ES-I3 (cell line): ENCODE measurements at regions not wholly inside any gene's neighbourhood (a gene's known extent, or its start where the extent isn't known, plus 50 kb on each side); places are given as distances from the start of the nearest gene placed in this dataset.

ENCODE experiments used
- H3K36me3 ChIP-seq: 2 replicates; pipeline ENCODE4 v1.6.1; 2013; ENCODE audit warnings: mild to moderate bottlenecking, low read length, control low read depth, moderate library complexity; ENCODE audit not compliant: insufficient read depth
- H3K4me1 ChIP-seq: 2 replicates; pipeline ENCODE4 v1.6.1; 2013; ENCODE audit warnings: mild to moderate bottlenecking, control low read depth, low read length; ENCODE audit not compliant: insufficient read depth
- H3K9ac ChIP-seq: 2 replicates; pipeline ENCODE4 v1.6.1; 2013; ENCODE audit warnings: low read depth, mild to moderate bottlenecking, low read length, moderate library complexity
- H3K9me3 ChIP-seq: 2 replicates; pipeline ENCODE4 v1.6.1; 2013; ENCODE audit warnings: mild to moderate bottlenecking, low read length, moderate library complexity; ENCODE audit not compliant: control insufficient read depth, insufficient read depth

DNA sequence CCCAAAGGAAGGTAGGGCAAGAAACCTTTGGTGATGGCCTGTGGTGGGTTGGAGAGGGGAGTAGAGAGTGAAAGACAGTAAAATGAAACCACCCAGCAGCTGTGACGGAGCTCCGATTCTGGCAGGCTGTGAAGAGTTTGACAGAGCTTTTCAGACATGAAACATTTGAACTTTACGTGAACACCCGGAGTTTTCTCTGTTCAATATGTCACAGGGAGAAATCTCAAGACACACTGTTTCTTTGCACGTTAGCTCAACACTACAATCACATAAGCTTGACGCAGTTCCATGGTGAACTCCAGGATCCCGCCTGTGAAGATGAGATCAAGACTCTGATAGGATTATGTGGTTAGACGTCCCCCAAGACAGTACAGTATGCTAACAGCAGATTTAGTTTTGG, 79.6 kb upstream of the CDH11 start:
- no peak overlapping the region for H3K9ac ChIP-seq
- no peaks in the 10 kb centered on the region for H3K4me1 ChIP-seq
- no peaks in the 10 kb centered on the region for H3K36me3 ChIP-seq
- H3K9me3 ChIP-seq: no peaks in the 10 kb centered on the region

DNA sequence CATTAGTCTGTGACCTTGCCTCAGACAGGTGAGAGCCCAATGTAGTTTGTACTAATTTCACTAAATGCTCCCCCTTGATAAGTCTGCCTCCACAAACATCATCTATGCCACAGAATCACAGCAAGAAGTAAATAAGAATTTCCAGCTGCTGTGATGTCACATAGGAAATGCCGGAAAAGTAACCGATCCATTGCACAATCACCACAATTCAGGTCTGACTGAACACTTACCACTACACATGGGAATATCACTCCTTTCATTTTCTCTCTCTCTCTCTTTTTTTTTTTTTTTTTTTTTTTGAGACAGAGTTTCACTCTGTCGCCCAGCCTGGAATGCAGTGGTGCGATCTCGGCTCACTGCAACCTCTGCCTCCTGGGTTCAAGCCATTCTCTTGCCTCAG, 79.0 kb upstream of the CDH11 start:
- no peaks in the 10 kb centered on the region for H3K9me3 ChIP-seq

DNA sequence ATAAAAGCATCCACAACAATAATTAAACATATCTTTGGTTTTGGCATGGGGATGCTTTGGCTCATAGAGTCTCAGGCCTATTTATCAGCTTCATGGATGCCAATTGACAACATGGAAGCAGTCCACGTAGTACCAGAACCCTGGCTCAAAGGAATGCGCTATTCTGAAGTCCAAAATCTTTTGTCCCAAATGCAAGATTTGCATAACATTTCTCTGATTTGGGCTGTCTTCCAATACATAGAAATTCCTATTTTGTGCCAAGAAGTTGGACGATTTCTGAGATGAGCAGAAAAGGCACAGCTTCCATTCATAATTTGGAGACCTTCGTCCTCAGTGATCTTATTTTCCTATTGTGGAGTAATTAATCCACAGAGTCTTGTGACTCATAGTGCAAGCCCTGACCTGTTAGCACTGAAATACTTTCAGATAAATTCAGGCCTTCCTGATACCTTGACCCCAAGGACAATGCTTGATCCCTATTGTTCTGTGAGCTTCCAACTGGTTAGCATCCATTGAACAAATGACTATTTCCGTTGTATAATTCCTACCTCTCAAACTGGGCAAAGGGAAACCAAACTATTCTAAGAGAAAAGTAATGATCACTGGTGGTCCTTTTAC, 78.4 kb upstream of the CDH11 start:
- Histone ChIP-seq H3K9ac (no peak overlapping the region), H3K9me3 (no peaks in the 10 kb centered on the region), H3K36me3 (no peaks in the 10 kb centered on the region), H3K4me1 (no peaks in the 10 kb centered on the region)

More for the DNA sequence above, 79.0 kb upstream of the CDH11 start:
- no peak overlapping the region for H3K9ac ChIP-seq
- H3K4me1 ChIP-seq: no peaks in the 10 kb centered on the region
- H3K36me3 ChIP-seq: no peaks in the 10 kb centered on the region

DNA sequence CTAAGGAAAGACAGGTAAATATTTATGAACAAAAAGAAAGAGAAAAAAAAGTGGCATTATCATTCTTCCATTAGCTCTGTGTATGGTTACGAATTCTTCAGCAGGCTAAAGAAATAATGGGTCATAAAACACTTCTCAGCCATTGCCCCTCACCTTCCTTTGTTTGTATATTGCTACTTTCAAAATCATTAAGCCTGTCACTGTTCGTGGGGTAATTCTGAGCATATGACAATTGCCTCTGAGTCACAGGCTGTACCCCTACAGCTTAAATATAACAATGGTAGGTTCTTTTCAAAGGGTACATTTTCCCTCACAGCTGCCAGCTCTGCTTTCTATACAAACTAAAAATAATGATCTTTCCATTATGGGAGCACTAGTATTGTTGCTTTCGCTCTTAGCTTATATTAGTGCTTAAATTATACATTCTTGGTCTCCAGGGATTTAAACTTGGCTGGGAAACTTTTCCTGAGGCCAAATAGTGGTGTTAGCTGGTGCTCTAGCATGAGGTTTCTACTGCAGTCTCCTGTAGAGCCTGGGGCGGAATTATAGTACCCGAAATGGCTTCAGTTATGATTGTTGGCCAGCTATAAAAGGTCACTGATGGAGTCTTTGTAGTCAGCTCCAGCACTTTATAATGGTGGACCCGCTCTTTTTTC, 74.7 kb upstream of the CDH11 start:
- H3K4me1 ChIP-seq: no peaks in the 10 kb centered on the region
- H3K9ac ChIP-seq: no peak overlapping the region
- no peaks in the 10 kb centered on the region for H3K36me3 ChIP-seq
- H3K9me3 ChIP-seq: no peaks in the 10 kb centered on the region

DNA sequence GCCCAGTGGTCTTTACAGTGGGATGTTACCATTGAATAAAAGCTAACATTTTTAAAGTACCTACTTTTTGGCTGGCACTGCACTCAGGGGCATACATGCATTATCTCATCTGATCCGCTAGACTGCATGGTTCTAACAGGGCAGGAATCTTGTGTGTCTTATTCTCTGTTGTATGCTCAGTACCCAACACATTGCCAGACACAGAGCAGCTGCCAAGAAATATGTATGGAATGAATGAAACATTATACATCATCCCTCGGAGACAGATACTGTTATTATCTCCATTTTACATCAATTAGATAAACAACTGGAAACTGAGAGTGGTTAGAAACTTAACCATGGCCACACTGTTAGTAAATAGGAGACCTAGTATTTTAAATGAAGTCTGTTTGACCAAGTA, 74.1 kb upstream of the CDH11 start:
- Histone ChIP-seq H3K9me3 (no peaks in the 10 kb centered on the region), H3K4me1 (no peaks in the 10 kb centered on the region), H3K36me3 (no peaks in the 10 kb centered on the region), H3K9ac (no peak overlapping the region)

DNA sequence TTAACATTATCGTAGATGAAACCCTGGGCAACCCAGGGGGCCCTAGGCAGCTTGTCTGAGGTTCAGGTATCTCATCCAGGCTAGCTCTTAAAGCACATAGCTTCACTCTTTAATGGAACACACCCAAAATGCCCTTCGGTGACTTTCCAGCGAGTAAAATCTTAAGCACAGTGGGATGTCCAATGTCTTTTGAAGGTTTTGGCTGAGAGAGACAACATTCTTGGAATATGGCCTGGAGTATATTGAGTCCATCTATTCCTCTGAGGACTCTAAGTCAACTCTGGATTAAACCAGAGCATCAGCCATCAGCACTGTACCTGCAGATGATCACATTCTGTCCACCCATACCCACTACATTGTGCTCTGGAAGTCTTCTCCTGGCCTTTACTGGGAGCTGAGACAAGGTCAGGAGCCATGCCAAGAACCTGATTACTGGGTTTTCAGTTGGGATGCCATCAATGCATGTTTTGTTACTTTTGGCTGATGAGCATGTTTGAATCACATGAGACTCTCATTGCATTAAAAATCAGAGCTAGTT, 63.4 kb upstream of the CDH11 start:
- Histone ChIP-seq H3K36me3 (no peaks in the 10 kb centered on the region), H3K9me3 (no peaks in the 10 kb centered on the region)

DNA sequence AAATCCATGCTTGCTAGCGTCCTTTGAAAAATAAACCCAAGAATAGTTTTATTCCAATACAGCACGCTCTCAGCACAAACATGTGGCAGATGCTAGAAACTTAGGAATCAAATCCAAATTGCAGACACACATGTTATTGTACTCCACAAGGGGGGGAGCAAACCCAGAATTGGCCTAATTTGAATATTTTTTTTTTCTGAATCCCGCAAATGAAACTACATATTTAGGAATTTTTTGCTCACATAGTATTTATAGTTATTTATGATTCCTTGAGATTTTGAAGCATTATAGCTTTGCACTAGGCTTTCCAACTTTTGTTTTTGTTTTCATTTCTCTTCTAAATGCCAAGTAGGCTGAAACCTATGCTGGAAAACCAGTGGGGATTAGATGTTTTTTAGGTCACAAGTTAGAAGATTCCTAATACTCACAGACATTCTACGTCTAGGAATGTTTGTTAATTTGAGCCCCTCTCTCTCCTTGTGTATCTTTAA, 59.3 kb upstream of the CDH11 start:
- no peak overlapping the region for H3K9ac ChIP-seq

More for the DNA sequence above, 63.4 kb upstream of the CDH11 start:
- Histone ChIP-seq H3K9ac (no peak overlapping the region), H3K4me1 (no peaks in the 10 kb centered on the region)

DNA sequence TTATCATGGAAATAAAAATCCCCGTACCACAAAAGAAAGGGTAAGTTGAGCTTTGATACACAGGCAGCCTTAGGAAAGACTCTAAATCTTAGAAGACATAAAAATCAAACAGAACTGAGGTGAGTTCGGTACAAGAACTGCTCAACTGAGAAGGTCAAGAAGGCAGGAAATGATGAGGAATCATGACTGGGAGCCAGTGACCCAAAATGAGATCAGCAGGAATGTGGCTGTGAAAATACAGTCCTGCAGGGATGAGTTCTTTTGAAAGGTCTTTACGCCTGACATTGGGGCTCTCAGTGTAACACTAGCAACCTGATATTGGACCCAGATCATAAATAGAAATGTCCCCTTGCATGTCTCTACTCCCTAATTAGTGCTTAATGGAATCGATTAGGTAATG, 56.3 kb upstream of the CDH11 start:
- H3K4me1 ChIP-seq: no peaks in the 10 kb centered on the region
- no peak overlapping the region for H3K9ac ChIP-seq
- no peaks in the 10 kb centered on the region for H3K36me3 ChIP-seq
- no peaks in the 10 kb centered on the region for H3K9me3 ChIP-seq

More for the DNA sequence above, 59.3 kb upstream of the CDH11 start:
- Histone ChIP-seq H3K4me1 (no peaks in the 10 kb centered on the region), H3K9me3 (no peaks in the 10 kb centered on the region), H3K36me3 (no peaks in the 10 kb centered on the region)

DNA sequence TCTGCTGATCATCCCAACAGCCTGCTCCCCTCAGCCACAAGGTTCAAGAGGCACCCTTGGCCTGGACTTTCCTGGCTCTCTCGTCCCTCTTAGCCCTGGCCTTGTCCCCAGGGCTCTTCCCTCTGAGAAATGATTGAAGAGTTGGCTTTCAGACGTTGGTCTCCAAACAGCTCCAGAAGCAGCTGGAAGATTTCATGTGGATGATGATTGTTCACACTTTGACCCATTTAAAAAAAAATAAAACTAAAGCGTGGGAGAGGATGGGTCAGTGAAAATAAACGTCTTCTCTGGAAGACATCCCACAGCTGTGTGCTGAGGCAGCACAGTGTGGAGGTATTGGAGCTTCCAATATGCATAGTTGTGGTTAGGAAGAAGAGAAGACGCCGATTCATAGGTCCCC, 54.7 kb upstream of the CDH11 start:
- Histone ChIP-seq H3K9ac (no peak overlapping the region), H3K4me1 (no peaks in the 10 kb centered on the region), H3K36me3 (no peaks in the 10 kb centered on the region), H3K9me3 (no peaks in the 10 kb centered on the region)

DNA sequence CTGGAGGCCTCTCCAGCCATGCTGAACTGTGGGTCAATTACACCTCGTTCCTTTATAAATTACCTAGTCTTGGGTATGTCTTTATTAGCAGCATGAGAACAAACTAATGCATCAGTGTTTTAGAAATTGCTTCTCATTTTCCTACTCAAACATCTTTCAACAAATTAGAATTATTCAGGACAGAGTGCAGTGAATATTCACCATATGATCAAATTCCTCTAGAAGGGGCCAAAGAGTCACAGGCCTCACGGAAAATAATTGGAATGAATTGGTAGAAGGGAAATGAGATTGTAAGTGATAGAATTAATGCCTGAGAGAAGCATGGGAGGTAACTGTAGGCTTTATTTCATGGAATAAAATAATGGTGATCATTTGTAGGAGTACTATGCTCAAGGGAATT, 50.5 kb upstream of the CDH11 start:
- no peaks in the 10 kb centered on the region for H3K36me3 ChIP-seq
- no peaks in the 10 kb centered on the region for H3K4me1 ChIP-seq
- no peaks in the 10 kb centered on the region for H3K9me3 ChIP-seq
- H3K9ac ChIP-seq: no peak overlapping the region
